ENCODE measurements at regions not wholly inside any gene's neighbourhood (a gene's known extent, or its start where the extent isn't known, plus 50 kb on each side); places are given as distances from the start of the nearest gene placed in this dataset.

DNA sequence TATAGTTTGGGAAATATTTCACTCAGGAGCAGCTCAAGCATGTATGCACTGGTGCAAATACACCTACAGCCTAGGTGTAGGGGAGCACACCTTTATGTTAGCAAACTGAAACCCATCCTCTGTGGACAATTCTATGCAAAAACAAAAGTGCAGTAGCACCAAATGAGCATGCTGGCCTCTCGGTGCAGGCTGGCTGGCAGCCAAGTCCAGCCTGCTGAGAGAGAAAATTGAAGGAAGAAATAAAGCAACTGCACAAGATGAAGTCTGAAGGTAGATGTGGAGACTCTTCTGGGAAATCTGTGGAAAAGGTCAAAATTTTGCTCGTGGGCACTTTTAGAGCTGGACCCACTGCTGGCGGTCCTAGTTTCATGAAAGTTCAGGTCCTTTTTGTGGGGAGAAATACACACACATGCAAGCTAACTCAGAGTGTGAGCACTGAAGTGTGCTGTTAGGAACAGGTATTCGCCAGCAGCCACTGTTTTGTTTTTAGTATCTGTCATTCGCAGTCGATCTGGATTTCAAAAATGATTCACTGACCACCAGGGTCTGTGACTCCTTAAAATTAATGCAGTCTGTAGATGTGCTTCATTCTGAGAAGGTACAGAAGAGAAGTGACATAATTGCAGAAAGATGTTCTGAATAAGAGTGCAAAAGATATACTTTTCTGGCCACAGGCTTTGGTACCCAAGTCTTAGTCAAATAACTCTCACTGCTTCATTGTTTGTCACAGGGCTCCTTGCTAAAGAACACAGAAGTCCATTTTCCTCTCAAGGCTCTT lies 281.7 kb downstream of the PARP8 start:
- H3K4me3 ChIP-seq (ENCODE audit: low read depth, low read length): no peak overlapping the region
- TF ChIP-seq, protein P1, sequence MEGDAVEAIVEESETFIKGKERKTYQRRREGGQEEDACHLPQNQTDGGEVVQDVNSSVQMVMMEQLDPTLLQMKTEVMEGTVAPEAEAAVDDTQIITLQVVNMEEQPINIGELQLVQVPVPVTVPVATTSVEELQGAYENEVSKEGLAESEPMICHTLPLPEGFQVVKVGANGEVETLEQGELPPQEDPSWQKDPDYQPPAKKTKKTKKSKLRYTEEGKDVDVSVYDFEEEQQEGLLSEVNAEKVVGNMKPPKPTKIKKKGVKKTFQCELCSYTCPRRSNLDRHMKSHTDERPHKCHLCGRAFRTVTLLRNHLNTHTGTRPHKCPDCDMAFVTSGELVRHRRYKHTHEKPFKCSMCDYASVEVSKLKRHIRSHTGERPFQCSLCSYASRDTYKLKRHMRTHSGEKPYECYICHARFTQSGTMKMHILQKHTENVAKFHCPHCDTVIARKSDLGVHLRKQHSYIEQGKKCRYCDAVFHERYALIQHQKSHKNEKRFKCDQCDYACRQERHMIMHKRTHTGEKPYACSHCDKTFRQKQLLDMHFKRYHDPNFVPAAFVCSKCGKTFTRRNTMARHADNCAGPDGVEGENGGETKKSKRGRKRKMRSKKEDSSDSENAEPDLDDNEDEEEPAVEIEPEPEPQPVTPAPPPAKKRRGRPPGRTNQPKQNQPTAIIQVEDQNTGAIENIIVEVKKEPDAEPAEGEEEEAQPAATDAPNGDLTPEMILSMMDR (IDR thresholded peaks at IDR 0.05; ENCODE audit: insufficient read depth, low read length): no peak
- DNase-seq (ENCODE audit: low read depth): no peak

DNA sequence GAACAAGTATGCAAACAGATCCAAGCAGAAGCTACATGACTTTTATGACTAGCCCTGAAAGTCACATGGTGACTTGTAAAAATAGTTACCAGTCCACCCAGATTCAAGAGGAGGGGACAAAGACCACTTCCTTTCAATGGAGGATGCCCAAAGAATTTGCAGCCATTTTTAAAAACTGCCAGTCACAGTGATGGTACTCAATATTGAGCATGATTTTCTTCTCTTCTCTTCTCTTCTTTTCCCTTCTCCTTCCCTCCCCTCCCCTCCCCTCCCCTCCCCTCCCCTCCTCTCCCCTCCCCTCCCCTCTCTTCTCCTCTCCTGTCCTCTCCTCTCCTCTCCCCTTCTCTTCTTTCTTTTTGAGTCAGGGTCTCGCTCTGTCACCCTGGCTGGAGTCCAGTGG lies 286.9 kb downstream of the PARP8 start:
- no peak overlapping the region for H3K4me3 ChIP-seq (ENCODE audit: low read depth, low read length)
- DNase-seq (ENCODE audit: low read depth): no peak
- TF ChIP-seq, protein P1 (IDR thresholded peaks at IDR 0.05; ENCODE audit: insufficient read depth, low read length): no peak

DNA sequence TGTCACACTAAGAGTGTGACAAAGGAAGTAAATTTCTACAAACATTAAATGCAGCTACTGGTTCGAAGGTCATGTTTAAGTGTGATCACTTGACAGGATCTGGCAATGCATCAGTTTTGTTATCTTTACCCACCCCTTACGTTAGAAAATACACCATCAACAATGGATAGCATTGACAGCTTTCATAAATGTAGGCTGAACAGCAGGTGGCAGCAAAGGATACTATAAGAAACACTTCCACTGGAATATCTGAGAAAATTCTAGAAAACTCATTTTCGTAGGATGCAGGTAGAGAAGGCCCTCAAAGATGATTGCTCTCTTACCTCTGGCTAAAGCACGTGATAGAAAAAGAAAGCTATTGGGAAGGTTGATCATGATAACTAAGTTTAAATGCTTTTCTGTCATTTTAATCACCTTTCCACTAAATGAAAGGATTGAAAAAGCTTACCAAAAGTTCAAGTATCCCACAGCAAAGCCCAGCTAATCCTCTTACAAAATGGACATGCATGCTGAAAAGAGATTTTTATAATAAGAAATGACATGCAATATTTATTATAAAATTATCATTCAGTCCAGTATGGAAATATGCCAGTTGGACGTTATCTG lies 292.5 kb downstream of the PARP8 start:
- DNase-seq (ENCODE audit: low read depth): peak; percentile 56
- TF ChIP-seq, protein P1 (IDR thresholded peaks at IDR 0.05; ENCODE audit: insufficient read depth, low read length): peak; percentile 59
- H3K4me3 ChIP-seq (ENCODE audit: low read depth, low read length): no peak overlapping the region

DNA sequence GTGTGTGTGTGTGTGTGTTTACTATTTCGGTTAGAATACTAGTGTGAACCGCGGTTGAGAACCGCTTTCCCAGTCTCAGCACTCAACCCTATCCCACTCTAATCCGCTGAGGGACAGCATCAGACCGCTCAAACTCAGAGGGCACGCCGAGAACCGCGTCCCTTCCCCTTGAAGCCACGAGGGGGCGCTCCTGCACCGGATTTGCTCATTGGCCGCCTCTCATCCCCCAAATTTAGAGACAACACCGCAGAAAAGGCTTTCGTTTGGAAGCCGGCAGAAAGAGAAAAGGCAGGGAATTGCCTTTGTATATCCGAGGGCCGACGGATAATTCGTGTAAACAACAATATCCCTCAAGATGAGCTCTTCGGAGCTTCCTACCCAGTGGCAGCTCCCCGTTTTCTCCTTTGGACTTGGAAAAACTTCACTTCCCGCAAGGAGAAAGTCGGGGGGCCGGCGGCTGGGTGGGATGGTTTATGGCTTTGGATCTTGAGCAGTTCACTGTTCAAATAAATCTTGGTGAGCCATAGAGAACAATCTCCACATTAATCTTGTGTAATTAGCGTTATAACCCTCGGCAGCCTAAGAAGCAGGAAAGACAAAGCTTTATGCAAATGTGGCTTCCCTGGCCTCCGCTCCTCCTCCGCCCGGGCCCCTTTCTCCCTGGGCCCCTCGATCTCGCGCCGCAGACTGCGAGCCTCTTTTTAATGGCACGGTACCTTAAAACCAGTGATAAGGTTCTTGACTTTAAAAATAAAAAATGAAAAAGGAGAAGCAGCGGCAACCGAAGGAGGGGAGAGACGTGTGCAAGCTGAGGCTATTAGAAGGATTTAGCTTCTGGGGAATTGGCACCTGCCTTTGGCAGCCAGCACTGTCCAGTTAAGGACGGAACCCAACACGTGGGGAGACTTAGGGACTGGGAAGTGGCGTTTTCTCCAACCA lies 296.8 kb downstream of the PARP8 start:
- peak; percentile 62 for DNase-seq (ENCODE audit: low read depth)
- TF ChIP-seq, protein P1 (IDR thresholded peaks at IDR 0.05; ENCODE audit: insufficient read depth, low read length): peak; percentile 97

DNA sequence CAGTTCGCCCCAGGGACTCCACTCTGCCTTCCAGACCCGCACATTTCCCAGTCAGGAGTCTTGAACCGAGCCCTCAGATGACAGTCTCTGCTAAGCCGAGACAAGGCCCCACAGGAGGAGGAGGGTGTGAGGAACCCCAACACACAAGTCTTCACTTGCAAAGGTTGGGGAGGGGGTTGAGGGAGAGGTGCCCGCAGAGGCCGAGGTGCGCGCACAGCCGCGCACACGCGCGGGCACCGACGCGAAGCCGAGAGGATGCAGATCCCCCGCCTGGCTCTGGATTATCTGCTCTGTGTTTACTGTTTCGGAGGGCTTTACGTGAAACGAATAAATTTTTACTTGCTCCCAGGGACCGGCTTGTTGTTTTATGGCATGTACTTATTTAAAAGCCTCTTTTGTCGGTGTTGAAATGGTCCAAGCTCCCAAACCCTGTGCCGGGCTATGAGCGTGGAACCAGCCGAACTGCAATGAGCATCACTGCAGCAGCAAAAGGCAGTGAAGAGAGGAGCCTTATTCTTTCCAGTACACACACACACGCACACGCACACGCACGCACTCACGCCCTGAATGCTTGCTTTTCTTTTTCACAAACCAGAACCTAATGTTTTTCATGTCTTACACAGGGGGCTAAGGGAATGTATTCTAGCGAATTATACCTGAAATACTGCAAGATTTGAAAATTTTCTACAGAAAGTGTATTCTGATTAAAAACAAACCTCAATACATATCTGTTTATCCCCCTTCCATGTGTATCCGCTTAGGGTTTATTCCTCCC lies 297.7 kb downstream of the PARP8 start:
- no peak overlapping the region for H3K4me3 ChIP-seq (ENCODE audit: low read depth, low read length)
- TF ChIP-seq, protein P1 (IDR thresholded peaks at IDR 0.05; ENCODE audit: insufficient read depth, low read length): no peak
- DNase-seq (ENCODE audit: low read depth): no peak

More for the DNA sequence above, 296.8 kb downstream of the PARP8 start:
- peak overlapping the region; percentile 66 for H3K4me3 ChIP-seq (ENCODE audit: low read depth, low read length)

Data from fibroblast of the aortic adventitia (primary cell).